ENCODE measurements at regions not wholly inside any gene's neighbourhood (a gene's known extent, or its start where the extent isn't known, plus 50 kb on each side); places are given as distances from the start of the nearest gene placed in this dataset.

- no peak overlapping the region for H3K4me2 ChIP-seq (replicated peaks; ENCODE audit: low read depth, low read length, poor library complexity, severe bottlenecking)
- intact Hi-C loops (cut with micrococcal nuclease) = no loop called here
- Mint-ChIP-seq H3K27me3 (peaks cover 22% of the 10 kb centered on the region), H3K4me1 (no peaks in the 10 kb centered on the region), H3K4me3 (no peak overlapping the region), H3K9me3 (ENCODE audit: insufficient read depth) (no peaks in the 10 kb centered on the region), H3K27ac (no peak overlapping the region)
- peaks cover 0 to 8% (median 2%) of the 10 kb centered on the region in 4 experiments for H3K27me3 ChIP-seq (replicated peaks in 1 of 4; ENCODE audit: control extremely low read depth in 1 of 4, control insufficient read depth in 3 of 4, insufficient read depth in 4 of 4, low read length in 3 of 4)
- no peaks in the 10 kb centered on the region for H4K20me1 ChIP-seq (ENCODE audit: control insufficient read depth, insufficient read depth, low read length, poor library complexity, severe bottlenecking)
- no peak overlapping the region for H2AFZ ChIP-seq (ENCODE audit: insufficient read depth, low read depth, low read length, poor library complexity, severe bottlenecking)
- H3K4me3 ChIP-seq (ENCODE audit: control extremely low read depth in 1 of 5, extremely low read depth in 1 of 5, insufficient read depth in 1 of 5, low read depth in 2 of 5, low read length in 4 of 5) = no peak overlapping the region
- ATAC-seq (ENCODE audit: low read depth) (no peak), DNase-seq (no peak)
- no peak overlapping the region for H3K9ac ChIP-seq (ENCODE audit: low read length)
- ChIA-PET CTCF (no interaction called here), POLR2A (no interaction called here)
- no peaks in the 10 kb centered on the region for H3K36me3 ChIP-seq (replicated peaks in 1 of 2; ENCODE audit: control extremely low read depth in 1 of 2, control insufficient read depth in 1 of 2, extremely low read depth in 1 of 2, insufficient read depth in 2 of 2, low read length in 1 of 2)
- no peak for TF ChIP-seq CTCF (IDR thresholded peaks at IDR 0.05)
- no peaks in the 10 kb centered on the region for H3K4me1 ChIP-seq (ENCODE audit: control insufficient read depth in 2 of 2, insufficient read depth in 2 of 2, low read length in 2 of 2)
- H3K79me2 ChIP-seq (ENCODE audit: control insufficient read depth, insufficient read depth, low read length) = no peaks in the 10 kb centered on the region
- WGBS (ENCODE audit: insufficient coverage) = 76% methylated on average over 7 of the region's 11 CpGs
- no peak overlapping the region for H3K27ac ChIP-seq (ENCODE audit: low read length in 2 of 2)
- H3K9me3 ChIP-seq (ENCODE audit: control extremely low read depth in 1 of 3, control insufficient read depth in 2 of 3, insufficient read depth in 1 of 3, low read length in 2 of 3) = peaks cover 0 to 3% (median 0%) of the 10 kb centered on the region in 3 donors
These were observed 69.3 kb upstream of the SNTG2 start for GRCh38 chr2:881204-881918.

- H3K79me2 ChIP-seq (ENCODE audit: control insufficient read depth, insufficient read depth, low read length) = no peaks in the 10 kb centered on the region
- H3K27me3 ChIP-seq (replicated peaks in 1 of 4; ENCODE audit: control extremely low read depth in 1 of 4, control insufficient read depth in 3 of 4, insufficient read depth in 4 of 4, low read length in 3 of 4) = peaks cover 0 to 8% (median 2%) of the 10 kb centered on the region in 4 experiments
- ATAC-seq (ENCODE audit: low read depth) (no peak), DNase-seq (no peak)
- H3K27me3 Mint-ChIP-seq = peaks cover 22% of the 10 kb centered on the region
- 94% methylated on average over 26 of the region's 29 CpGs for WGBS (ENCODE audit: insufficient coverage)
- no peaks in the 10 kb centered on the region for H3K36me3 ChIP-seq (replicated peaks in 1 of 2; ENCODE audit: control extremely low read depth in 1 of 2, control insufficient read depth in 1 of 2, extremely low read depth in 1 of 2, insufficient read depth in 2 of 2, low read length in 1 of 2)
- ChIA-PET CTCF (no interaction called here), POLR2A (no interaction called here)
- H3K27ac ChIP-seq (ENCODE audit: low read length in 2 of 2) = no peak overlapping the region
- H3K4me2 ChIP-seq (replicated peaks; ENCODE audit: low read depth, low read length, poor library complexity, severe bottlenecking) = no peak overlapping the region
- H3K4me3 Mint-ChIP-seq = no peak overlapping the region
- no peak overlapping the region for H3K27ac Mint-ChIP-seq
- H3K9me3 ChIP-seq (ENCODE audit: control extremely low read depth in 1 of 3, control insufficient read depth in 2 of 3, insufficient read depth in 1 of 3, low read length in 2 of 3) = peaks cover 0 to 3% (median 0%) of the 10 kb centered on the region in 3 donors
- H3K4me1 ChIP-seq (ENCODE audit: control insufficient read depth in 2 of 2, insufficient read depth in 2 of 2, low read length in 2 of 2) = no peaks in the 10 kb centered on the region
- TF ChIP-seq EZH2 (IDR thresholded peaks at IDR 0.05; ENCODE audit: borderline replicate concordance, insufficient read depth, low read depth, low read length, poor library complexity, severe bottlenecking) (no peak), CTCF (IDR thresholded peaks at IDR 0.05) (no peak)
- H3K9me3 Mint-ChIP-seq (ENCODE audit: insufficient read depth) = no peaks in the 10 kb centered on the region
- no peak overlapping the region for H3K9ac ChIP-seq (ENCODE audit: low read length)
- no peak overlapping the region for H3K4me3 ChIP-seq (ENCODE audit: control extremely low read depth in 1 of 5, extremely low read depth in 1 of 5, insufficient read depth in 1 of 5, low read depth in 2 of 5, low read length in 4 of 5)
- no peaks in the 10 kb centered on the region for H3K4me1 Mint-ChIP-seq
- H2AFZ ChIP-seq (ENCODE audit: insufficient read depth, low read depth, low read length, poor library complexity, severe bottlenecking) = no peak overlapping the region
- intact Hi-C loops (cut with micrococcal nuclease) = no loop called here
- no peaks in the 10 kb centered on the region for H4K20me1 ChIP-seq (ENCODE audit: control insufficient read depth, insufficient read depth, low read length, poor library complexity, severe bottlenecking)
These were observed 70.3 kb upstream of the SNTG2 start for GRCh38 chr2:880201-880970.
